ENCODE measurements at regions not wholly inside any gene's neighbourhood (a gene's known extent, or its start where the extent isn't known, plus 50 kb on each side); places are given as distances from the start of the nearest gene placed in this dataset.

GRCh38 chr3:118077332-118077731 lies 957.3 kb downstream of the IGSF11 start:
- no peak overlapping the region for H2AFZ ChIP-seq (ENCODE audit: low read length)
- no peak overlapping the region for H3K27ac ChIP-seq (ENCODE audit: low read length)
- no peaks in the 10 kb centered on the region for H3K27me3 ChIP-seq (ENCODE audit: low read length)
- H4K20me1 ChIP-seq (ENCODE audit: low read length): no peaks in the 10 kb centered on the region
- no peak for TF ChIP-seq EZH2 (IDR thresholded peaks at IDR 0.05; ENCODE audit: low read length, unreplicated experiment)
- TF ChIP-seq, protein P1, sequence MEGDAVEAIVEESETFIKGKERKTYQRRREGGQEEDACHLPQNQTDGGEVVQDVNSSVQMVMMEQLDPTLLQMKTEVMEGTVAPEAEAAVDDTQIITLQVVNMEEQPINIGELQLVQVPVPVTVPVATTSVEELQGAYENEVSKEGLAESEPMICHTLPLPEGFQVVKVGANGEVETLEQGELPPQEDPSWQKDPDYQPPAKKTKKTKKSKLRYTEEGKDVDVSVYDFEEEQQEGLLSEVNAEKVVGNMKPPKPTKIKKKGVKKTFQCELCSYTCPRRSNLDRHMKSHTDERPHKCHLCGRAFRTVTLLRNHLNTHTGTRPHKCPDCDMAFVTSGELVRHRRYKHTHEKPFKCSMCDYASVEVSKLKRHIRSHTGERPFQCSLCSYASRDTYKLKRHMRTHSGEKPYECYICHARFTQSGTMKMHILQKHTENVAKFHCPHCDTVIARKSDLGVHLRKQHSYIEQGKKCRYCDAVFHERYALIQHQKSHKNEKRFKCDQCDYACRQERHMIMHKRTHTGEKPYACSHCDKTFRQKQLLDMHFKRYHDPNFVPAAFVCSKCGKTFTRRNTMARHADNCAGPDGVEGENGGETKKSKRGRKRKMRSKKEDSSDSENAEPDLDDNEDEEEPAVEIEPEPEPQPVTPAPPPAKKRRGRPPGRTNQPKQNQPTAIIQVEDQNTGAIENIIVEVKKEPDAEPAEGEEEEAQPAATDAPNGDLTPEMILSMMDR (conservative IDR thresholded peaks at IDR 0.05; ENCODE audit: low read depth, low read length): no peak
- ChIA-PET CTCF (no interaction called here), POLR2A (ENCODE audit: unreplicated experiment) (no interaction called here)
- no peak overlapping the region for H3K4me2 ChIP-seq (ENCODE audit: low read length)
- no TSS peak for BruUV-seq (replicated peaks)
- ATAC-seq (no peak), DNase-seq (no peak)
- no peaks in the 10 kb centered on the region for H3K9me2 ChIP-seq (replicated peaks; ENCODE audit: low read length)
- H3K4me3 ChIP-seq (ENCODE audit: low read length): no peak overlapping the region
- H3K79me2 ChIP-seq (ENCODE audit: low read length): no peaks in the 10 kb centered on the region
- peaks cover 34% of the 10 kb centered on the region for H3K9me3 ChIP-seq (ENCODE audit: low read length)
- no peaks in the 10 kb centered on the region for H3F3A ChIP-seq (ENCODE audit: low read length, unreplicated experiment)
- H3K36me3 ChIP-seq (ENCODE audit: low read depth, low read length): no peaks in the 10 kb centered on the region
- intact Hi-C loops (cut with micrococcal nuclease): no loop called here
- no peak overlapping the region for H3K9ac ChIP-seq (ENCODE audit: low read length)
- H3K4me1 ChIP-seq (ENCODE audit: insufficient read depth, low read length): no peaks in the 10 kb centered on the region

GRCh38 chr3:118080889-118081288 lies 953.8 kb downstream of the IGSF11 start:
- no peaks in the 10 kb centered on the region for H3K79me2 ChIP-seq (ENCODE audit: low read length)
- ATAC-seq (no peak), DNase-seq (no peak)
- no peaks in the 10 kb centered on the region for H3K27me3 ChIP-seq (ENCODE audit: low read length)
- H3F3A ChIP-seq (ENCODE audit: low read length, unreplicated experiment): no peaks in the 10 kb centered on the region
- H3K36me3 ChIP-seq (ENCODE audit: low read depth, low read length): no peaks in the 10 kb centered on the region
- ChIA-PET POLR2A (ENCODE audit: unreplicated experiment) (no interaction called here), CTCF (no interaction called here)
- intact Hi-C loops (cut with micrococcal nuclease): no loop called here
- H3K9ac ChIP-seq (ENCODE audit: low read length): no peak overlapping the region
- H3K4me2 ChIP-seq (ENCODE audit: low read length): no peak overlapping the region
- TF ChIP-seq EZH2 (IDR thresholded peaks at IDR 0.05; ENCODE audit: low read length, unreplicated experiment) (no peak), EZH2phosphoT487 (IDR thresholded peaks at IDR 0.05; ENCODE audit: borderline replicate concordance, low read length) (no peak)
- TF ChIP-seq, protein P1 (conservative IDR thresholded peaks at IDR 0.05; ENCODE audit: low read depth, low read length): no peak
- H3K4me3 ChIP-seq (ENCODE audit: low read length): no peak overlapping the region
- no peaks in the 10 kb centered on the region for H4K20me1 ChIP-seq (ENCODE audit: low read length)
- no peak overlapping the region for H3K27ac ChIP-seq (ENCODE audit: low read length)
- no TSS peak for BruUV-seq (replicated peaks)
- H3K4me1 ChIP-seq (ENCODE audit: insufficient read depth, low read length): no peaks in the 10 kb centered on the region
- peaks cover 23% of the 10 kb centered on the region for H3K9me3 ChIP-seq (ENCODE audit: low read length)
- no peak overlapping the region for H2AFZ ChIP-seq (ENCODE audit: low read length)
- no peaks in the 10 kb centered on the region for H3K9me2 ChIP-seq (replicated peaks; ENCODE audit: low read length)

- Histone ChIP-seq H3K27me3 (ENCODE audit: low read length) (no peaks in the 10 kb centered on the region), H3K4me2 (ENCODE audit: low read length) (no peak overlapping the region), H3K9me2 (replicated peaks; ENCODE audit: low read length) (no peaks in the 10 kb centered on the region), H3K4me3 (ENCODE audit: low read length) (no peak overlapping the region), H3K27ac (ENCODE audit: low read length) (no peak overlapping the region), H3K9ac (ENCODE audit: low read length) (no peak overlapping the region), H4K20me1 (ENCODE audit: low read length) (no peaks in the 10 kb centered on the region), H3K4me1 (ENCODE audit: insufficient read depth, low read length) (no peaks in the 10 kb centered on the region), H3F3A (ENCODE audit: low read length, unreplicated experiment) (no peaks in the 10 kb centered on the region), H3K36me3 (ENCODE audit: low read depth, low read length) (no peaks in the 10 kb centered on the region), H3K79me2 (ENCODE audit: low read length) (no peaks in the 10 kb centered on the region), H3K9me3 (ENCODE audit: low read length) (peaks cover 39% of the 10 kb centered on the region), H2AFZ (ENCODE audit: low read length) (no peak overlapping the region)
- POLR2A ChIA-PET (ENCODE audit: unreplicated experiment): no interaction called here
- no TSS peak for BruUV-seq (replicated peaks)
- TF ChIP-seq, protein P1 (conservative IDR thresholded peaks at IDR 0.05; ENCODE audit: low read depth, low read length): no peak
- no peak for TF ChIP-seq EZH2phosphoT487 (IDR thresholded peaks at IDR 0.05; ENCODE audit: borderline replicate concordance, low read length)
- no peak for TF ChIP-seq EZH2 (IDR thresholded peaks at IDR 0.05; ENCODE audit: low read length, unreplicated experiment)
- intact Hi-C loops (cut with micrococcal nuclease): no loop called here
- CTCF ChIA-PET: no interaction called here
- DNase-seq (no peak), ATAC-seq (no peak)
Measured at GRCh38 chr3:118088696-118089095, 946.0 kb downstream of the IGSF11 start.

All from PC-3 (cell line).